Skeletal muscle satellite cell (primary cell): ENCODE measurements at regions not wholly inside any gene's neighbourhood (a gene's known extent, or its start where the extent isn't known, plus 50 kb on each side); places are given as distances from the start of the nearest gene placed in this dataset.
A peak's percentile ranks its signal among the peaks of the same experiment; 100 is the strongest.

Experiments used
- H3K27me3 ChIP-seq: 2 replicates; pipeline ENCODE4 v1.7.0; 2013; ENCODE audit warnings: low read length; ENCODE audit not compliant: control insufficient read depth, insufficient read depth
- H3K36me3 ChIP-seq: 2 replicates; pipeline ENCODE4 v1.7.0; 2013; ENCODE audit warnings: mild to moderate bottlenecking, control low read depth, low read length; ENCODE audit not compliant: insufficient read depth
- H3K4me1 ChIP-seq: 2 replicates; pipeline ENCODE4 v1.7.0; 2013; ENCODE audit warnings: low read length; ENCODE audit not compliant: control insufficient read depth, insufficient read depth
- H3K4me2 ChIP-seq: 2 replicates; pipeline ENCODE4 v1.7.0; 2013; ENCODE audit warnings: mild to moderate bottlenecking, low read length
- H3K4me3 ChIP-seq: 2 replicates; pipeline ENCODE4 v1.7.0; 2013; ENCODE audit warnings: low read length
- H3K9ac ChIP-seq: 2 replicates; pipeline ENCODE4 v1.7.0; 2013; ENCODE audit warnings: mild to moderate bottlenecking, low read depth, low read length, moderate library complexity
- H3K9me3 ChIP-seq: replicated peaks from 2 replicates; pipeline ENCODE4 v1.7.0; 2013; ENCODE audit warnings: mild to moderate bottlenecking, control low read depth, low read length

GRCh38 chr12:24246376-24246775, 296.9 kb upstream of the SOX5 start:
- H3K4me2 ChIP-seq = no peak overlapping the region
- H3K27me3 ChIP-seq = no peaks in the 10 kb centered on the region
- no peaks in the 10 kb centered on the region for H3K9me3 ChIP-seq
- no peak overlapping the region for H3K9ac ChIP-seq
- H3K36me3 ChIP-seq = no peaks in the 10 kb centered on the region
- H3K4me3 ChIP-seq = no peak overlapping the region
- H3K4me1 ChIP-seq = no peaks in the 10 kb centered on the region

DNA sequence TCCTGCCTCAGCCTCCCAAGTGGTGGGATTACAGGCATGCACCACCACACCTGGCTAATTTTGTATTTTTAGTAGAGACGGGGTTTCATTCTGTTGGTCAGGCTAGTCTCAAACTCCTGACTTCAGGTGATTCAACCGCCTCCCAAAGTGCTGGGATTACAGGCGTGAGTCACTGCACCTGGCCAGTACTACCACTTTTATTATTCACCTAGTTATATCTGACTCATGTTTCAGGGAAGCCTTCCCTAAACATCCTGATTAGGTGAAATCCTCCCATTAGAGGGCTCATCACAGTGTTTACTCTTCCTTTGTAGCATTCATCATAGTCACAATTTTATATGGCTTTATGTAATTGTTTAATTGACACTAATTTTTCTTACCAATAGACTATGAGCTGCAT, 295.3 kb upstream of the SOX5 start:
- Histone ChIP-seq H3K9ac (no peak overlapping the region), H3K27me3 (no peaks in the 10 kb centered on the region), H3K4me1 (no peaks in the 10 kb centered on the region), H3K36me3 (no peaks in the 10 kb centered on the region), H3K4me2 (no peak overlapping the region), H3K9me3 (no peaks in the 10 kb centered on the region), H3K4me3 (no peak overlapping the region)

DNA sequence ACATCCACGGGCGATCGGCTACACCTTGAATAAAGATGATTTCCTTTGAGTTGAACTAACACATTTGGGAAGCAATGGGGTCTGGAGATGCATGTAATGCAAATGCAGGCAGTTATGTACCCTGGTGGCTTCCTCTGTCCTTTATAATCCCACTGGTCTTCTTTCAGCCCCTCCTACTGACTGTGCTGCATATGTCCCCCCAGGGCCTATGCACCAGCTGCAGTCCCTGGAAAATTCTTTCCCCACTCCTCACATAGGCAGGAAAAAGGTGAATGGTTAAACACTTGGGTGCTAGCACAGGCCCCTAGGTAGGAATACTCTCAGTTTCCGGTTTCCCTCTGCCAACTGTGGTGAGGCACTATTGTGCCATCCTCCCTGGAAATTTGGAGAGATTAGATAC, 294.8 kb upstream of the SOX5 start:
- Histone ChIP-seq H3K36me3 (no peaks in the 10 kb centered on the region), H3K27me3 (no peaks in the 10 kb centered on the region), H3K4me1 (no peaks in the 10 kb centered on the region), H3K9me3 (no peaks in the 10 kb centered on the region), H3K9ac (no peak overlapping the region), H3K4me2 (no peak overlapping the region), H3K4me3 (no peak overlapping the region)

DNA sequence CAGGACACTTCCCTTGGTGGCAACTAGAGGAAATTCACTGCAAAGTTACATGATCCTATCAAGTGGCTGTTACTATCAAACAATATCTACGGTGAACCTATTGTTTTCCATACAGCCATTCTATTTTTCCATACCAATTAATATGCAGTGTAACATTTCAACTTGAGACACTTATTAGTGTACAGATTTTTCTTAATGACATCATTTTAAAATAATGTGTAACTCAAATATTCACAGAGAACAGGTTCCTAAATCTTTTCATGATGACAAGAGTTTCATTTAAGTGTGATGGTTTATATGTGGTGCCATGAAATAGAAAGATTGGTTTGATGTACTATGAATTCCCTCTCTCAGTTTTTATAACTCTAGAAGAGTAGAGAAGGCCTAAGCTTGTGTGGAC, 291.2 kb upstream of the SOX5 start:
- Histone ChIP-seq H3K4me3 (no peak overlapping the region), H3K4me1 (no peaks in the 10 kb centered on the region), H3K36me3 (no peaks in the 10 kb centered on the region), H3K9ac (no peak overlapping the region), H3K9me3 (no peaks in the 10 kb centered on the region), H3K4me2 (no peak overlapping the region), H3K27me3 (no peaks in the 10 kb centered on the region)

GRCh38 chr12:24233519-24234246, 284.2 kb upstream of the SOX5 start:
- Histone ChIP-seq H3K36me3 (no peaks in the 10 kb centered on the region), H3K4me3 (no peak overlapping the region), H3K27me3 (no peaks in the 10 kb centered on the region), H3K4me1 (no peaks in the 10 kb centered on the region), H3K4me2 (no peak overlapping the region), H3K9me3 (no peaks in the 10 kb centered on the region), H3K9ac (no peak overlapping the region)

DNA sequence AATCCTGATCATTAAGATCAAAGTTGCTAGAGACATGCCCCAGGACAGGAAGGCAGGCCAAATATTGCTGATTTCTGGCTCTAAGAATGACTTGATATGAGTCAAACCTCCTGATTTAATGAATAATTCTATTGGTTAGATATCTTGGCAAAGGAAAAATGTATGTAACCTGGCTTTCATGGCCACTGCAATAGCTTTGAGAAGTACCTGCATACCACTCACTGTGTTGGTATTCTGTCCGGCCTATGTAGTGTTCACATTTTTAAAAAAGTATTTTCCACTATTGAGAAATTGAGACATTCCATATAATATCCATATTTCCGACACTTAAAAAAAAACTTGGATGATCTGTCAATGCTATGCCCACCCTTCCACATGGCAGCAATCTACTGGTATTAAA, 283.1 kb upstream of the SOX5 start:
- Histone ChIP-seq H3K36me3 (no peaks in the 10 kb centered on the region), H3K27me3 (no peaks in the 10 kb centered on the region), H3K4me1 (peaks cover 1% of the 10 kb centered on the region), H3K9ac (no peak overlapping the region), H3K9me3 (no peaks in the 10 kb centered on the region), H3K4me2 (no peak overlapping the region), H3K4me3 (no peak overlapping the region)

GRCh38 chr12:24231298-24231697, 281.8 kb upstream of the SOX5 start:
- H3K4me2 ChIP-seq = no peak overlapping the region
- H3K36me3 ChIP-seq = no peaks in the 10 kb centered on the region
- H3K4me3 ChIP-seq = no peak overlapping the region
- no peak overlapping the region for H3K9ac ChIP-seq
- H3K4me1 ChIP-seq = peaks cover 12% of the 10 kb centered on the region
- H3K27me3 ChIP-seq = no peaks in the 10 kb centered on the region
- H3K9me3 ChIP-seq = no peaks in the 10 kb centered on the region

GRCh38 chr12:24230061-24230701, 280.7 kb upstream of the SOX5 start:
- H3K4me2 ChIP-seq = no peak overlapping the region
- no peak overlapping the region for H3K4me3 ChIP-seq
- no peak overlapping the region for H3K9ac ChIP-seq
- H3K9me3 ChIP-seq = no peaks in the 10 kb centered on the region
- H3K27me3 ChIP-seq = no peaks in the 10 kb centered on the region
- peaks cover 12% of the 10 kb centered on the region for H3K4me1 ChIP-seq
- no peaks in the 10 kb centered on the region for H3K36me3 ChIP-seq

DNA sequence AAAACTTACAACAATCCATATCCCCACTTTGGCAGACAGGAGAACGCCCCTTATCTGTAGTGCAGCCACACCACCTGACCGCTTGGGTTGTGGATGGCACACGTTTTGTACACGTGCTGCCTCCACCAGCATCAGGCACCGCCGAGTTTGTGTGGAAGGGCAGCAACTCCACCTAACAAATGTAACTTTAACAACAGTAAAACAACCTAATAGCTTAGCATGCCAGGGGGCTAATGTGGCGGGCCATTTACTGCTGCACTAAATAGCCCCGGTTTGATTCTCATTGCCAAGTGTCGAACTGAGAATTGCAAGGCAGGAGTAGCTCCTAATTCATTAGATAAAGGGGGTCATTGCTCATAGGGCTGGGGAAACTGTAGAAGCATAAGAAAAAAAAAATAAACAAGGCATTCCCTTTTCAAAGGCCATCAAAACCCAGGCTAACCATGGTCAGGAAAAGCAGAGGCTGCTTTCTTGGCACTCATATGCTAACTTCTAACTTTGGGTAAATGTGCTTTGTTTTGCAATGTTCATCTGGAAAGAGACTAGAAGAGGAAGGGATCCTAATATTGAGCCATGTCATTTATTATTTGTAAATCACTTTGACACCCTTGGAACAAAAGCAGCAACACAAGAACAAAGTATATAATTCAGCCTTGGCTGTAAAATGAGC, 279.7 kb upstream of the SOX5 start:
- H3K9ac ChIP-seq = no peak overlapping the region
- no peak overlapping the region for H3K4me3 ChIP-seq
- H3K4me2 ChIP-seq = no peak overlapping the region
- no peaks in the 10 kb centered on the region for H3K27me3 ChIP-seq
- no peaks in the 10 kb centered on the region for H3K9me3 ChIP-seq
- no peaks in the 10 kb centered on the region for H3K36me3 ChIP-seq
- H3K4me1 ChIP-seq = peaks cover 12% of the 10 kb centered on the region

DNA sequence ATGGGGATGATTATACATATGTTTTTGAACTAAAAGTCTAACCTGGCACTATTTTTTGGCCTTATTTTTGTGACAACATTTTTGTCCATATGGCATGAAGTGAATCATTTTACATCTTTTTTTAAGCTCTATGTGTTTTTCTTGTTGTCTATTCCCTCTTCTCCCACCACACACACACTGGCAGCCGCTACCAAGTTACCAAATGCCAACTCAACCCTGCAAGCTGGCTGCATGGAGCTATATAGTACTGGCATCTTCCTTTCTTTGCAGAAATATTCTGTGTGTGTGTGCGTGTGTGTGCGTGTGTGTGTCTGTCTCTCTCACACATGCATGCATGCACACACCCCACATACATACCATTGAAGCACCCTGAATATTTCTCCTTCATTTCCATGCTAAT, 278.9 kb upstream of the SOX5 start:
- Histone ChIP-seq H3K4me2 (no peak overlapping the region), H3K4me1 (peaks cover 14% of the 10 kb centered on the region), H3K27me3 (no peaks in the 10 kb centered on the region), H3K36me3 (no peaks in the 10 kb centered on the region), H3K4me3 (no peak overlapping the region), H3K9me3 (no peaks in the 10 kb centered on the region), H3K9ac (no peak overlapping the region)

DNA sequence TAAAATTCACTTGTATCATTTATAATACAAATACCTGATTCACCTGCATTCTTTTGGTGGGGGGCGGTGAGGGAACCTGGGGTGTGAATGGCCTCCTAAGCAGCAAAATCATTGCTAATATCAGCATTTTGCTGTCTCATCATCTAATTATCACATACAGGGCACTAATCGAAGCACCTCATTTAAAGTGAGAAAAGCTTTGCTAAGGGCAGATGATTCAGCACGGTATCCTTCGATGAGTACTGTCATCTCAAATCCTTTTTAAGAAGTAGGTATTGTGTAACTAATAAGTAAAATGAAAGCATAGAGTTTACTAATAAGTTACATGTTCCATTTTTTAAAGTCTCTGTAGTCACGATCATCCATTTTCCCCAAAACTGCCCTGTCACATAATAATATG, 278.1 kb upstream of the SOX5 start:
- Histone ChIP-seq H3K36me3 (no peaks in the 10 kb centered on the region), H3K27me3 (no peaks in the 10 kb centered on the region), H3K9ac (peak overlapping the region; percentile 10), H3K9me3 (no peaks in the 10 kb centered on the region), H3K4me2 (no peak overlapping the region), H3K4me3 (no peak overlapping the region), H3K4me1 (peaks cover 18% of the 10 kb centered on the region)
